Neural cell (in vitro differentiated cells): ENCODE measurements at regions not wholly inside any gene's neighbourhood (a gene's known extent, or its start where the extent isn't known, plus 50 kb on each side); places are given as distances from the start of the nearest gene placed in this dataset.

Experiments
- H2AFZ ChIP-seq: fragments of 200-600, 300-800 bp; sonication (generic), shearing (Covaris generic); 2 replicates; pipeline ENCODE4 v1.6.0; 2014; ENCODE audit warnings: low read depth, mild to moderate bottlenecking, antibody characterized with exemption, low read length, moderate library complexity
- H3F3A ChIP-seq: fragments of 200-600 bp; shearing (Covaris generic); 2 replicates; pipeline ENCODE4 v1.6.1; 2016; ENCODE audit warnings: mild to moderate bottlenecking, moderate library complexity, mixed read lengths, antibody characterized with exemption, low read length; ENCODE audit not compliant: insufficient read depth, poor library complexity, severe bottlenecking
- H3K27ac ChIP-seq: fragments of 200-600, 300-800 bp; sonication (generic), shearing (Covaris generic); 2 replicates; pipeline ENCODE4 v1.5.1; 2014; ENCODE audit warnings: mild to moderate bottlenecking, low read length, moderate library complexity
- H3K27me3 ChIP-seq: fragments of 300-800, 200-600 bp; sonication (generic), shearing (Covaris generic); 2 replicates; pipeline ENCODE4 v1.6.0; 2014; ENCODE audit warnings: mild to moderate bottlenecking, low read depth, low read length, moderate library complexity; ENCODE audit not compliant: insufficient read depth
- H3K36me3 ChIP-seq: fragments of 300-800, 200-600 bp; sonication (generic), shearing (Covaris generic); 2 replicates; pipeline ENCODE4 v1.5.1; 2014; ENCODE audit warnings: mild to moderate bottlenecking, antibody characterized with exemption, low read length, moderate library complexity; ENCODE audit not compliant: insufficient read depth
- H3K4me2 ChIP-seq: fragments of 300-800, 200-600 bp; sonication (generic), shearing (Covaris generic); 2 replicates; pipeline ENCODE4 v1.6.0; 2014; ENCODE audit warnings: mild to moderate bottlenecking, low read length
- H3K4me3 ChIP-seq: fragments of 300-800, 200-600 bp; sonication (generic), shearing (Covaris generic); 2 replicates; pipeline ENCODE4 v1.5.1; 2014; ENCODE audit warnings: mild to moderate bottlenecking, low read length, moderate library complexity
- H3K79me2 ChIP-seq: fragments of 200-600 bp; shearing (Covaris generic); replicated peaks from 2 replicates; pipeline ENCODE4 v1.6.0; 2014; ENCODE audit warnings: mild to moderate bottlenecking, low read length, moderate library complexity; ENCODE audit not compliant: insufficient read depth
- H3K9ac ChIP-seq: fragments of 300-800, 200-600 bp; sonication (generic), shearing (Covaris generic); 2 replicates; pipeline ENCODE4 v1.6.1; 2016; ENCODE audit warnings: mild to moderate bottlenecking, low read length, mixed read lengths
- H3K9me2 ChIP-seq: fragments of 200-600 bp; shearing (Covaris generic); 2 replicates; pipeline ENCODE4 v1.6.1; 2016; ENCODE audit warnings: mild to moderate bottlenecking, low read length, mixed read lengths; ENCODE audit not compliant: insufficient read depth
- H3K9me3 ChIP-seq: fragments of 200-600, 300-800 bp; sonication (generic), shearing (Covaris generic); 2 replicates; pipeline ENCODE4 v1.6.1; 2016; ENCODE audit warnings: mild to moderate bottlenecking, mixed run types, low read length, moderate library complexity, mixed read lengths
- H4K20me1 ChIP-seq: fragments of 200-600 bp; shearing (Covaris generic); 2 replicates; pipeline ENCODE4 v1.6.1; 2016; ENCODE audit warnings: mild to moderate bottlenecking, mixed run types; ENCODE audit not compliant: insufficient read depth
- CTCF ChIP-seq: fragments of 450-650 bp; IDR thresholded peaks from 2 replicates; pipeline ENCODE4 v1.5.1; 2014; ENCODE audit warnings: antibody characterized with exemption, mild to moderate bottlenecking, moderate library complexity; ENCODE audit not compliant: poor library complexity, severe bottlenecking
- EP300 ChIP-seq: fragments of 450-650 bp; conservative IDR thresholded peaks from 2 replicates; pipeline ENCODE4 v1.6.1; 2014; ENCODE audit warnings: antibody characterized with exemption, mild to moderate bottlenecking, moderate library complexity; ENCODE audit not compliant: poor library complexity, severe bottlenecking
- EZH2 ChIP-seq: fragments of 200-600, 300-800 bp; shearing (Covaris generic), sonication (generic); IDR thresholded peaks from 2 replicates; pipeline ENCODE4 v1.6.1; 2014; ENCODE audit warnings: antibody characterized with exemption, low read length, borderline replicate concordance, mild to moderate bottlenecking; ENCODE audit not compliant: insufficient read depth, poor library complexity, severe bottlenecking
- MXI1 ChIP-seq: fragments of 450-650 bp; conservative IDR thresholded peaks from 2 replicates; pipeline ENCODE4 v1.6.1; 2014; ENCODE audit warnings: antibody characterized with exemption, mild to moderate bottlenecking; ENCODE audit not compliant: poor library complexity, severe bottlenecking
- POLR2AphosphoS5 ChIP-seq: IDR thresholded peaks from 2 replicates; pipeline ENCODE4 v1.6.1; 2012
- RAD21 ChIP-seq: fragments of 450-650 bp; conservative IDR thresholded peaks from 2 replicates; pipeline ENCODE4 v1.6.1; 2014; ENCODE audit warnings: antibody characterized with exemption, mild to moderate bottlenecking, moderate library complexity
- REST ChIP-seq: IDR thresholded peaks from 2 replicates; pipeline ENCODE4 v1.6.1; 2012; ENCODE audit warnings: borderline replicate concordance
- SMC3 ChIP-seq: fragments of 450-650 bp; conservative IDR thresholded peaks from 2 replicates; pipeline ENCODE4 v1.6.1; 2014; ENCODE audit warnings: antibody characterized with exemption, mild to moderate bottlenecking, moderate library complexity; ENCODE audit not compliant: poor library complexity
- TAF1 ChIP-seq: IDR thresholded peaks from 2 replicates; pipeline ENCODE4 v1.6.1; 2012; ENCODE audit warnings: low read depth

GRCh38 chr7:155361947-155362346 lies 64.3 kb downstream of the INSIG1 start:
- H3K9me3 ChIP-seq = no peaks in the 10 kb centered on the region
- no peak overlapping the region for H3K4me3 ChIP-seq
- no peaks in the 10 kb centered on the region for H3K27me3 ChIP-seq
- no peaks in the 10 kb centered on the region for H3K9me2 ChIP-seq
- no peaks in the 10 kb centered on the region for H3K79me2 ChIP-seq
- no peak overlapping the region for H2AFZ ChIP-seq
- H3K4me2 ChIP-seq = no peak overlapping the region
- no peaks in the 10 kb centered on the region for H4K20me1 ChIP-seq
- H3K9ac ChIP-seq = no peak overlapping the region
- no peak overlapping the region for H3K27ac ChIP-seq
- no peaks in the 10 kb centered on the region for H3F3A ChIP-seq
- no peak for TF ChIP-seq TAF1
- no peak for TF ChIP-seq MXI1
- TF ChIP-seq RAD21 = no peak
- no peak for TF ChIP-seq CTCF
- no peak for TF ChIP-seq SMC3
- no peak for TF ChIP-seq POLR2AphosphoS5
- no peak for TF ChIP-seq EZH2
- TF ChIP-seq REST = no peak
- no peak for TF ChIP-seq EP300
- no peaks in the 10 kb centered on the region for H3K36me3 ChIP-seq

GRCh38 chr7:155362380-155363145 lies 64.9 kb downstream of the INSIG1 start:
- Histone ChIP-seq H4K20me1 (no peaks in the 10 kb centered on the region), H2AFZ (no peak overlapping the region), H3K27ac (no peak overlapping the region), H3K79me2 (no peaks in the 10 kb centered on the region), H3K27me3 (no peaks in the 10 kb centered on the region), H3K9ac (no peak overlapping the region), H3K9me2 (no peaks in the 10 kb centered on the region), H3F3A (no peaks in the 10 kb centered on the region), H3K9me3 (no peaks in the 10 kb centered on the region), H3K36me3 (no peaks in the 10 kb centered on the region), H3K4me2 (no peak overlapping the region), H3K4me3 (no peak overlapping the region)
- no peak for TF ChIP-seq RAD21
- TF ChIP-seq POLR2AphosphoS5 = no peak
- no peak for TF ChIP-seq REST
- no peak for TF ChIP-seq EZH2
- no peak for TF ChIP-seq CTCF
- TF ChIP-seq MXI1 = no peak
- no peak for TF ChIP-seq SMC3
- TF ChIP-seq EP300 = no peak
- TF ChIP-seq TAF1 = no peak
